ENCODE measurements at regions not wholly inside any gene's neighbourhood (a gene's known extent, or its start where the extent isn't known, plus 50 kb on each side); places are given as distances from the start of the nearest gene placed in this dataset.

GRCh38 chr10:20995123-20995987 lies 98.2 kb upstream of the NEBL start:
- no peak for TF ChIP-seq CTCF (IDR thresholded peaks at IDR 0.05; ENCODE audit: control insufficient read depth, extremely low read depth, insufficient read depth)
- DNase-seq (ENCODE audit: low read depth) = no peak
- H3K4me3 ChIP-seq (ENCODE audit: low read depth, low read length) = no peak overlapping the region

- no peak overlapping the region for H3K4me3 ChIP-seq (ENCODE audit: low read depth, low read length)
- DNase-seq (ENCODE audit: low read depth) = no peak
- TF ChIP-seq CTCF (IDR thresholded peaks at IDR 0.05; ENCODE audit: control insufficient read depth, extremely low read depth, insufficient read depth) = no peak
These were observed 96.9 kb upstream of the NEBL start for GRCh38 chr10:20993830-20994527.

GRCh38 chr10:20993389-20993788 lies 96.3 kb upstream of the NEBL start:
- TF ChIP-seq CTCF (IDR thresholded peaks at IDR 0.05; ENCODE audit: control insufficient read depth, extremely low read depth, insufficient read depth) = no peak
- DNase-seq (ENCODE audit: low read depth) = no peak
- no peak overlapping the region for H3K4me3 ChIP-seq (ENCODE audit: low read depth, low read length)

- no peak for DNase-seq (ENCODE audit: low read depth)
- no peak for TF ChIP-seq CTCF (IDR thresholded peaks at IDR 0.05; ENCODE audit: control insufficient read depth, extremely low read depth, insufficient read depth)
- no peak overlapping the region for H3K4me3 ChIP-seq (ENCODE audit: low read depth, low read length)
These were observed 94.4 kb upstream of the NEBL start for GRCh38 chr10:20991526-20991925.

GRCh38 chr10:20990604-20991003 lies 93.5 kb upstream of the NEBL start:
- DNase-seq (ENCODE audit: low read depth) = no peak
- no peak overlapping the region for H3K4me3 ChIP-seq (ENCODE audit: low read depth, low read length)
- no peak for TF ChIP-seq CTCF (IDR thresholded peaks at IDR 0.05; ENCODE audit: control insufficient read depth, extremely low read depth, insufficient read depth)

- DNase-seq (ENCODE audit: low read depth) = no peak
- H3K4me3 ChIP-seq (ENCODE audit: low read depth, low read length) = no peak overlapping the region
- TF ChIP-seq CTCF (IDR thresholded peaks at IDR 0.05; ENCODE audit: control insufficient read depth, extremely low read depth, insufficient read depth) = no peak
These were observed 91.4 kb upstream of the NEBL start for GRCh38 chr10:20988357-20988983.
